OCI-LY1 (cell line): ENCODE measurements at regions not wholly inside any gene's neighbourhood (a gene's known extent, or its start where the extent isn't known, plus 50 kb on each side); places are given as distances from the start of the nearest gene placed in this dataset.

Source experiments
- H2AFZ ChIP-seq: fragments of 200-600 bp; sonication (generic), shearing (Covaris generic); 2 replicates; pipeline ENCODE4 v1.6.0; 2014; ENCODE audit warnings: antibody characterized with exemption, mild to moderate bottlenecking, low read length
- H3F3A ChIP-seq: fragments of 200-600 bp; sonication (generic), shearing (Covaris generic); 2 replicates; pipeline ENCODE4 v1.6.0; 2014; ENCODE audit warnings: mild to moderate bottlenecking, antibody characterized with exemption, low read length, moderate library complexity; ENCODE audit not compliant: insufficient read depth
- H3K27ac ChIP-seq: fragments of 200-600 bp; sonication (generic); 2 replicates; pipeline ENCODE4 v1.5.1; 2014; ENCODE audit warnings: low read length, mixed run types, mild to moderate bottlenecking, low read depth; ENCODE audit not compliant: poor library complexity, severe bottlenecking
- H3K27me3 ChIP-seq: fragments of 200-600 bp; sonication (generic); 2 replicates; pipeline ENCODE4 v1.6.0; 2014; ENCODE audit warnings: antibody characterized with exemption, mild to moderate bottlenecking, low read length, moderate library complexity; ENCODE audit not compliant: insufficient read depth
- H3K36me3 ChIP-seq: fragments of 200-600 bp; sonication (generic); 2 replicates; pipeline ENCODE4 v1.6.1; 2014; ENCODE audit warnings: mild to moderate bottlenecking, antibody characterized with exemption, low read length, moderate library complexity, mixed read lengths; ENCODE audit not compliant: insufficient read depth
- H3K4me1 ChIP-seq: fragments of 200-600 bp; sonication (generic); 2 replicates; pipeline ENCODE4 v1.5.1; 2014; ENCODE audit warnings: mild to moderate bottlenecking, low read length, moderate library complexity; ENCODE audit not compliant: insufficient read depth, severe bottlenecking
- H3K4me2 ChIP-seq: fragments of 200-600 bp; sonication (generic), shearing (Covaris generic); 2 replicates; pipeline ENCODE4 v1.6.1; 2014; ENCODE audit warnings: low read length
- H3K4me3 ChIP-seq: fragments of 200-600 bp; sonication (generic); 2 replicates; pipeline ENCODE4 v1.5.1; 2014; ENCODE audit warnings: low read length, low read depth, mild to moderate bottlenecking, mixed read lengths; ENCODE audit not compliant: poor library complexity, severe bottlenecking
- H3K79me2 ChIP-seq: fragments of 200-600 bp; shearing (Covaris generic); 2 replicates; pipeline ENCODE4 v1.6.1; 2016; ENCODE audit warnings: mixed run types, low read length, mixed read lengths; ENCODE audit not compliant: insufficient read depth
- H3K9ac ChIP-seq: fragments of 200-600 bp; sonication (generic), shearing (Covaris generic); 2 replicates; pipeline ENCODE4 v1.6.1; 2014; ENCODE audit warnings: mild to moderate bottlenecking, low read length, mixed read lengths
- H3K9me2 ChIP-seq: fragments of 200-600 bp; sonication (generic), shearing (Covaris generic); 2 replicates; pipeline ENCODE4 v1.6.1; 2014; ENCODE audit warnings: low read depth, mild to moderate bottlenecking, low read length, mixed read lengths
- H3K9me3 ChIP-seq: fragments of 200-600 bp; shearing (Covaris generic); 2 replicates; pipeline ENCODE4 v1.6.1; 2014; ENCODE audit warnings: low read length, mixed read lengths
- H4K20me1 ChIP-seq: fragments of 200-600 bp; sonication (generic), shearing (Covaris generic); 2 replicates; pipeline ENCODE4 v1.6.0; 2016; ENCODE audit warnings: mild to moderate bottlenecking, low read length; ENCODE audit not compliant: insufficient read depth
- EZH2 ChIP-seq: fragments of 200-600 bp; sonication (generic), shearing (Covaris generic); IDR thresholded peaks from 2 replicates; pipeline ENCODE4 v1.8.0; 2017; ENCODE audit warnings: borderline replicate concordance, mixed run types, mild to moderate bottlenecking, antibody characterized with exemption, low read length, moderate library complexity, mixed read lengths
- TF ChIP-seq, protein P1 (sequence below): fragments of 200-600 bp; sonication (generic), shearing (Covaris generic); IDR thresholded peaks from 2 replicates; pipeline ENCODE4 v1.5.1; 2017; ENCODE audit warnings: mild to moderate bottlenecking, antibody characterized with exemption, low read length, moderate library complexity, mixed read lengths

DNA sequence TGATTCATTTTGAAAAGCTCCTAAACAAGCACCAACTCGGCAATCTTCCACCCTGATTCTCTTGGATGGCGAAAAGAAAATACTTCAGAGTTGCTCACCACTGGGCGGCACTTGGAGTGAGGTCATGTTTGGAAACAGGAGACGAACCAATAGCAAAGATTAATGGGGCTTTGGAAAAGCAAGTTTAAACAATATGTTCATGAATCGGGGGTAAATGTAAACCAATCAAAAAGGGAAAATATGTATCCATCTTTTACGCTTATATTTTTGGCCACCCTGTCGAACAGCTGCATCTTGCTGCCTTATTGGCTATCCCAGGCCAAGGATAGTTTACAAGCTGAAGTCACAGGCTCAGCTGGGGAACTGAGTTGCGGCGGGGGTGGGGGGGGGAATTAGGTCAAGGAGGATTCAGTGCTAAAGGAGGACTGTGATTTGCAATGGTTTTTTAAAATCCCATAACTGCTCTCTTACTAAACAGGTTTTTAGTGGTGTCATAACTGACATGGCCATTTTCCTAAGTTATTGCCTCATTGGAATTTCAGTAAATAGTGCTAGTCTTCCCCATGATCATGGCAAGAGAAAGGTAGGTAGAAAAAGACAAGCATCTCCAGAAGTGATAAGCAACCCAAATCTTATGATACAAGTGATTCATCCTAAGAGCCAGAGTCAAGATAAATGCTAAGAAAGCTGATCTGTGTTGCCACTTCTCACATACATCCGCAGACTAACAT, 210.6 kb downstream of the PHLDA1 start:
- H3K4me1 ChIP-seq, result no peaks in the 10 kb centered on the region
- no peaks in the 10 kb centered on the region for H3K9me3 ChIP-seq
- TF ChIP-seq EZH2, result no peak
- TF ChIP-seq, protein P1, sequence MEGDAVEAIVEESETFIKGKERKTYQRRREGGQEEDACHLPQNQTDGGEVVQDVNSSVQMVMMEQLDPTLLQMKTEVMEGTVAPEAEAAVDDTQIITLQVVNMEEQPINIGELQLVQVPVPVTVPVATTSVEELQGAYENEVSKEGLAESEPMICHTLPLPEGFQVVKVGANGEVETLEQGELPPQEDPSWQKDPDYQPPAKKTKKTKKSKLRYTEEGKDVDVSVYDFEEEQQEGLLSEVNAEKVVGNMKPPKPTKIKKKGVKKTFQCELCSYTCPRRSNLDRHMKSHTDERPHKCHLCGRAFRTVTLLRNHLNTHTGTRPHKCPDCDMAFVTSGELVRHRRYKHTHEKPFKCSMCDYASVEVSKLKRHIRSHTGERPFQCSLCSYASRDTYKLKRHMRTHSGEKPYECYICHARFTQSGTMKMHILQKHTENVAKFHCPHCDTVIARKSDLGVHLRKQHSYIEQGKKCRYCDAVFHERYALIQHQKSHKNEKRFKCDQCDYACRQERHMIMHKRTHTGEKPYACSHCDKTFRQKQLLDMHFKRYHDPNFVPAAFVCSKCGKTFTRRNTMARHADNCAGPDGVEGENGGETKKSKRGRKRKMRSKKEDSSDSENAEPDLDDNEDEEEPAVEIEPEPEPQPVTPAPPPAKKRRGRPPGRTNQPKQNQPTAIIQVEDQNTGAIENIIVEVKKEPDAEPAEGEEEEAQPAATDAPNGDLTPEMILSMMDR, result no peak
- H3K4me2 ChIP-seq, result no peak overlapping the region
- H3K9ac ChIP-seq, result no peak overlapping the region
- H2AFZ ChIP-seq, result no peak overlapping the region
- no peak overlapping the region for H3K27ac ChIP-seq
- no peaks in the 10 kb centered on the region for H4K20me1 ChIP-seq
- no peaks in the 10 kb centered on the region for H3K79me2 ChIP-seq
- H3K4me3 ChIP-seq, result no peak overlapping the region
- no peaks in the 10 kb centered on the region for H3K27me3 ChIP-seq
- no peaks in the 10 kb centered on the region for H3K36me3 ChIP-seq
- H3F3A ChIP-seq, result no peaks in the 10 kb centered on the region
- H3K9me2 ChIP-seq, result no peaks in the 10 kb centered on the region

DNA sequence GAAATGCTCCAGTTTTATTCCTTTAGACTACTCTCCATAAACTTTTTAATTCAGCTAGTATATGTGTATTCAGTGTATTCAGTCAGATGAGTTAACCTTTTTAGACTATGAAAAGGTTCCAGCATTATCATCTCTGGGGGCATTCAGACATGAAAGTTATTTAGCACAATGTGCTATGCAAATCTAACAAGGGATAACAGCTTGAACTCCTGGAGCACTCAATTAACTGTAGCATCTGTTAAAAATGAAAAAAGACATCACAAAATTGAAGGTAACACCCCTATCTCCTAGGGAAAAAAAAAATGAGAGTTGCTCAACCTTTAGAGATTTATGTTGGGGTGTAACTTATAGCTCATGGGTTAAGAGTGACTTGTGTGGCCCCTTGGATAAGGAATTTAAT, 211.5 kb downstream of the PHLDA1 start:
- Histone ChIP-seq H3F3A (no peaks in the 10 kb centered on the region), H3K9ac (no peak overlapping the region), H3K79me2 (no peaks in the 10 kb centered on the region), H2AFZ (no peak overlapping the region), H3K4me1 (no peaks in the 10 kb centered on the region), H3K27me3 (no peaks in the 10 kb centered on the region), H3K4me2 (no peak overlapping the region), H3K4me3 (no peak overlapping the region), H3K9me3 (no peaks in the 10 kb centered on the region), H3K36me3 (no peaks in the 10 kb centered on the region), H4K20me1 (no peaks in the 10 kb centered on the region), H3K27ac (no peak overlapping the region), H3K9me2 (no peaks in the 10 kb centered on the region)
- TF ChIP-seq, protein P1, result no peak
- no peak for TF ChIP-seq EZH2

DNA sequence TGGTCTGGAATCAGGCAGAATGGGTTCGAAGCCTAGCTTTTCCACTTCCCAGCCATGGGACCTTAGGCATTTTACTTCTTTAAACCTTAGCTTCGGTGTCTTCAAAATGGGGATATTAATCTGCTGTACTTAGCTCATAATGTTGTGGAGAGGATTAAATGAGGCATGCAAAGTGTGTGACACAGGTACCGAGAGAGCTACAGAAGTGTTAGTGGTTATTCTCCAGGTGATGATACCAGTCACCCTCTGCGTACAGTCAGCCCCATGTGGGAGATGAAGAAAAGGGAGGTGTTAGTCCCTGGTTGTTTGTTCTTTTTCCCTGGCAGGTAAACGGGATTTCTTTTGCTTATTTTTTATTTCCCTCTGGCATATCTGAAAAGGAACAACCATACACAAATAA, 212.1 kb downstream of the PHLDA1 start:
- Histone ChIP-seq H4K20me1 (no peaks in the 10 kb centered on the region), H3K9ac (no peak overlapping the region), H3F3A (no peaks in the 10 kb centered on the region), H3K9me2 (no peaks in the 10 kb centered on the region), H3K79me2 (no peaks in the 10 kb centered on the region), H3K4me2 (no peak overlapping the region), H3K4me1 (no peaks in the 10 kb centered on the region), H3K9me3 (no peaks in the 10 kb centered on the region), H2AFZ (no peak overlapping the region), H3K36me3 (no peaks in the 10 kb centered on the region), H3K27ac (no peak overlapping the region), H3K27me3 (no peaks in the 10 kb centered on the region), H3K4me3 (no peak overlapping the region)
- TF ChIP-seq, protein P1, result no peak
- no peak for TF ChIP-seq EZH2
